GM19025 (cell line): ENCODE measurements at regions not wholly inside any gene's neighbourhood (a gene's known extent, or its start where the extent isn't known, plus 50 kb on each side); places are given as distances from the start of the nearest gene placed in this dataset.
"Not testable (repeated sequence)": the region's sequence is repeated elsewhere in the genome, so short reads cannot be mapped to it uniquely, and the experiment has no call there.

Experiments used
- ATAC-seq: cut with Tn5 transposase; IDR thresholded peaks from one replicate; pipeline ENCODE4 v1.9.1; 2021; ENCODE audit warnings: mild to moderate bottlenecking, low read depth, moderate library complexity; ENCODE audit not compliant: unreplicated experiment

- not testable (repeated sequence) for ATAC-seq
Observed at GRCh38 chr21:27893619-27894018, 926.7 kb upstream of the ADAMTS5 start.

GRCh38 chr21:27891495-27891894, 924.6 kb upstream of the ADAMTS5 start:
- not testable (repeated sequence) for ATAC-seq

DNA sequence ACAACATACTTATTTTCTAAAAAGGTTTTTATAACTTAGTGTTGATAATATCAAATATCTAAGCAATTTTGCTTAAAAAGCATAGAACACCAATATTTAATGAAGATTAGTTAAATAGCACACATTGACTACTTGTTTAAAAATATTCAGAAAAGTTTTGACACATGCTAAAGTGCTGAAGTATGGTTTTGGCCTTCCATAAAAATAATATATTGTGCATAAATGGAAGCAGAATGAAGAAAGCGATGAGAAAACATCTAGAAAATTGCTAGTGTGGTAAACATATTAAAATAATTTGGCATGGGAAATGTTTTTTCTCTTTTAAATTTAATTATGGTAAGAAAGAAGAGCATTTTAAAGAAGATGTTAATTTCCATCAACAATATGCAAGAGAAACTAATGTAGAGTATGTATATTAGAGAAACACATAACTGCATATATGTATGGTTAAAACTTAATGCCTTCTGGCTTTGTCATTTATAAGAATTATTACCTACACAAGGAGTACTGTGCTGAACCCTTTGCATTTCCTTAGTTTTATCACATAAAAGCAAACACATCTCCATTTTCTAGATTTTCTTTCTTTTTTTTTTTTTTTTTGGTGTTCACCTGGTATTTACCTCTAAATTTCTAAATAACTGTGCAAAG, 921.0 kb upstream of the ADAMTS5 start:
- not testable (repeated sequence) for ATAC-seq

DNA sequence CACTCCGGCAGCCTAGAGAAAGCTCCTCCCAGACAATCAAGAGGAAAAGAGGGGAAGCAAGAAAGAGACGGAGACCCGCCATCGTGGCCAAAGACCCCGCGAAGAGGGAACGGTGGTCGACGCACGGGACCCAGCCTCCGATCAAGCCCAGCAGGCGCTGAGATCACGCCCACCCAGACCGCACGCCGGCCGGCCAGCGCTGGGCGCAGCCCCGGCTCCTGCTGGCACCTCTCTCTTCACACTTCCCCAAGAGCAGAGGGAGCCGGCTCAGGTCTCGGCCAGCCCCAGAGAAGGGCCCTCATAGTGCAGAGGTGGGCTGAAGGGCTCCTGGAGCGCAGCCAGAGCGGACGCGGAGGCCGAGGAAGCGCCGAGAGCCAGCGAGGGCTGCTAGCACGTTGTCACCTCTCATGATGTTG, 918.4 kb upstream of the ADAMTS5 start:
- no peak for ATAC-seq

- ATAC-seq, result not testable (repeated sequence)
Observed at GRCh38 chr21:27881331-27881730, 914.4 kb upstream of the ADAMTS5 start.

DNA sequence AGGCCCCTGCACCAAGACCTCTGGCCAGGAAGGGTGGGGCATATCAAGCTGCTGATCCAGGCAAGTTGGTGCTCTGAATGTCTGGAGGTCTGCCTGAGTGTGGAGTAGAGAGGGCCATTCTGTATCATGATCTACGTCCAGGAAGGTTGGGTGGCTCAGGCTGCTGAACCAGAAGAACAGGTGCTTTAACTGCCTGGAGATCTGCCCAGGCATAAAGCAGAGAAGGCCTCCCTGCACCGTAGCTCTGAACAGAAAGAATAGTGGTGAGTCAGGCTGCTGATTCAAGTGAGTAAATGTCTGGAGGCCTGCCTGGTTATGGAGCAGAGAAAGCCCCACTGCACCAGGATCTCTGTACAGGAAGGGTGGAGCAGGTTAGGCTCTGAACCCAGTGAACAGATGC, 905.5 kb upstream of the ADAMTS5 start:
- ATAC-seq, result not testable (repeated sequence)

DNA sequence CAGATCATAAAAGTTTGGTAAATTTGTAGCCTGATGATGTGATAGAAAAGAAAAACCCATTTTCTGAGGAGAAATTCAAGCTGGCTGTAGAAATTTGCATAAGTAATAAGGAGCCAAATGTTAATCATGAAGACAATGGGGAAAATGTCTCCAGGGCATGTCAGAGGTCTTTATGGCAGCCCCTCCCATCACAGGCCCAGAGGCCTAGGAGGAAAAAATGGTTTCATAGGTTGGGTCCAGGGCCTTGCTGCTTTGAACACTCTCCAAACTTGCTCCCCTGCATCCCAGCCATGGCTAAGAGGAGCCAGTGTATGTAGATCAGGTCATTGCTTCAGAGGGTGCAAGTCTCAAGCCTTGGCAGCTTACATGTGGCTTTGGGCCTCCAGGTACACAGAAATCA, 903.9 kb upstream of the ADAMTS5 start:
- not testable (repeated sequence) for ATAC-seq

- ATAC-seq, result not testable (repeated sequence)
Observed at GRCh38 chr21:27860314-27860955, 893.5 kb upstream of the ADAMTS5 start.

- not testable (repeated sequence) for ATAC-seq
Observed at GRCh38 chr21:27858053-27858825, 891.4 kb upstream of the ADAMTS5 start.

GRCh38 chr21:27856988-27857387, 890.1 kb upstream of the ADAMTS5 start:
- not testable (repeated sequence) for ATAC-seq

DNA sequence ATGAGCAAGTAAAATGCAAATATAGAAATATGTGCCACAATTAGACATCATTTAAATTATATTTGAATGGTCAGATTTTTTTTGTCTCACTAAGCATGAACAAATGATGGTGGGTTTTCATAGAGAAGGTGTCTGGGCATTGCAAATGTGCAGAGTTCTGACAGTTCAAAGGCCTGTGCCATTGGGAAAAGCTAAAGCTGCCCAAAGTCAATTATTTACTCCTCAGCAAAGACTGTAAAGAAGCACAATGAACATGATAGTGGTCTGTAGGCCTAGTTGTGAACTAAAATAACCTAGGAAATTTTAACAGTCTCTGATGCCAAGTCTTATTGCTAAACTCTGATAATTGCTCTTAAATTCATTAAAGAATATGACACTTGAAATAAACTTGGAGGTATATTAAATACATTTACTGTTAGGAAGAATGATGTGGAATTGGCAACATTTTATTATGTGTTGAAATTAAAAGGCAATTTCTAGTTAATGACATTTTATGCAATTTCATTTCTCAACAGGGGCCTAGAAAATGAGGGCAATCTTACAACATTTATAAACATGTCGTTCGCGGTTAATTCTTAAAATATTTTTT, 874.3 kb upstream of the ADAMTS5 start:
- no peak for ATAC-seq

DNA sequence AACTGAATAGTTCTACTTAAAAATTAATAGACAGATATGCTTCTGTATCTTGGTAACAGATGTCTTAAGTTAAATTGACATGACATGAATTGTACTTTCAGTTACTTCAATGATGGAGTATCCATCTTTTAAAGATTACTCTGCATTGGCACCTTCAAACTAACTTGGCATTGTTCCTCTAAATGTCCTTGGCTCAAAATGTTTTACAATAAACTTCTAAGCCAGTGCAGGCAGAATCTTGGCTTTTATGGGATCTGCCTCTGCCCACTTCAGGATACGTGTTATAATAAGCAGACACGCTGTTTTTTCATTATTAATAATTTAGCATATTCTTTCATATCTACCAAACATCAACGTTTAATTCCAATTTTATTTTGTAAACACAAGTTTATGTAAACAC, 873.4 kb upstream of the ADAMTS5 start:
- ATAC-seq, result no peak

DNA sequence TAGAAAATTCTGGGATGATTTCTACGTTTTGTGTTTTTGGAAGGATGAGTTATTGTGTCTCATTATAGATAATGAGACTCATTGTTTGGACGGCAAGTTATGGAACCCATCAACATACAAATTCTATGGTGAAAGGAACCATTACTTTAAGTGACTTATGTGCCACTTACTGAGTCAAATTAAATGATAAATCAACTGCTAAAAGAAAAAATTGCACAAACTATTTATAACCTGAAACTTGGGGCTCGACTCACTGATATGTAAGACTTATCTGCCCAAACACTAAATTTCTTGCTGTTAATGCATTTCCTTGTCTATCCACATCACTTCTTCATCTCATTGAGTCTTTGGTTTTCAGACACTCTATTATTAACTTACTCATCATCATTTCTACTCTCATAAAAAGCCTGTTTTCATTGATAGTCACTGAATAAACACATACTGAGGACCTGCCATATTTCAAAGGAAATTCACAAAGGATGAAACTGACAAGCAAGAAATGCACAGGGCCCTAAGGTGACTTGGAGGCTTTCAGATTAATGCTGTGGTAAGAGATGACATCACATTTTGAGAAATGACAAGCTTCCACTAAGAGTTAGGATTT, 872.7 kb upstream of the ADAMTS5 start:
- no peak for ATAC-seq

- ATAC-seq, result no peak
Observed at GRCh38 chr21:27838573-27838972, 871.7 kb upstream of the ADAMTS5 start.

DNA sequence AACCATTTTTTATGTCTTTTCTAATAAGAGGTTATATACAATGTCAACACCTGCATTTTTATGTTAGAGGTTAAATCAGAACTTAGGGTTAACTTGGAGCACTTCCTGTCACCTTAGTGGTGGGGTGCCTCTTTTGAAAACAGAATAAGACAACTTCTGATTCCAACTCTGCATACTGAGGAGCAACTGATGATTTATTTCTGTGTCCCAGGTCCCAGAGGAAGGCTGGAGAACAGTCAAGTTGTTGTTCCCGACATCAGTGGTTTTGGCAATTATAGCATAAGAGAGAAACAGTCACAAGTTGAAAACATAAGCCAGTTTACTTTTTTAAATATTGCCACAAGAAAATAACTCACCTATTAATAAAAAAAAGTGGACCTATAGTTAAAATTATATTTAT, 871.0 kb upstream of the ADAMTS5 start:
- ATAC-seq, result no peak

GRCh38 chr21:27833298-27833697, 866.4 kb upstream of the ADAMTS5 start:
- no peak for ATAC-seq

DNA sequence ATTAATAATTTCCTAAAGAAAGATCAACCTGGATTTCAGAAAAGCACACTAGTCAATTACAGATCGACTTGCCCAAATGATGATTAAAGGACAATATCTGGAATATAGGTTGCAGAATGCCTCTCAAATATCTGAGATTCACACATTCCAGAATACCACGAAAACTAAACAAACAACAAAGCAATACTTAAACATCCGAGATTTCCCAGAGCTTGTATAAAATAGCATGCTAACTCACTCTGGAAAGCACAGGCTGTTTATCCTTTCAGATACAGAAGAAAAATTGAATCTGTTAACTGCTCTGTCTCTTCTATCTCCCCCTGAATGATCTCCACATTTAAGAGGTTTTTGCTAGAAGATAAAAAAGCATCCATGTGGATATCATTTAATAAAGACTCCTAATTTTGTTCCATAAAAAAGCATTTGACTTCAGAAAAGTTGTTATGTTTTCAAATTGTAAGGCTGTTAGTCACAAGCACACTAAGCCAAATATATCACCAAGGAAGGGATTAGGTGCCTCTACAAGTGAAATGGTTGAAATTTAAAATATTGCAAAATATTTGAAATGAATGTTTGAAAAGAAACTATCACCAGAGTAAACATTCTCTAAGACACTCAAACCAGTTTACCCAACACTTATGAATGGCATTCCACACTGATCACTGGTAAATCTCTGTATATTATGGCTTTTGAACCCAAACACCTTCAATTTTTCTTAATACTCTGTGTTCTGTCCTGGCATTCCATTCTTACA, 865.1 kb upstream of the ADAMTS5 start:
- no peak for ATAC-seq

GRCh38 chr21:27831177-27831576, 864.3 kb upstream of the ADAMTS5 start:
- ATAC-seq, result no peak

DNA sequence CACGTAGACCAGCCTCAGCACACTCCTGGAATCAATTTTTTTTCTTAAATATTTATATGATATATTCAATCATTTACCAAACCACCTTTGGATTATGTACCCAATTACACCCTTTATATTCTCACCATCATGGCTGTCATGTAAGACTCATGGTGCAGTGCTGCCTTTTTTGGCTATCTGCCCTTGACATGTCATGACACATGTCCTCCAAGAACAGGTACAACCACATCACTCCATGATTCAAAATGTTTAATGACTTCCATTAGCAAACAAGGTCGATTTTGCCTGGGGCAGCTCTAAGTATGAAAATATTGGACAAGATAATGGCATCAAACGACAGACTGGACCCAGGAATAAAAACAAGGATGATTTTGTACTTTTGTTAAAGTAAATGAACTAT, 861.1 kb upstream of the ADAMTS5 start:
- ATAC-seq, result no peak

GRCh38 chr21:27825035-27825434, 858.1 kb upstream of the ADAMTS5 start:
- ATAC-seq, result no peak
